ENCODE measurements at regions not wholly inside any gene's neighbourhood (a gene's known extent, or its start where the extent isn't known, plus 50 kb on each side); places are given as distances from the start of the nearest gene placed in this dataset.
A peak's percentile ranks its signal among the peaks of the same experiment; 100 is the strongest.
"Not testable (repeated sequence)": the region's sequence is repeated elsewhere in the genome, so short reads cannot be mapped to it uniquely, and the experiment has no call there.

DNA sequence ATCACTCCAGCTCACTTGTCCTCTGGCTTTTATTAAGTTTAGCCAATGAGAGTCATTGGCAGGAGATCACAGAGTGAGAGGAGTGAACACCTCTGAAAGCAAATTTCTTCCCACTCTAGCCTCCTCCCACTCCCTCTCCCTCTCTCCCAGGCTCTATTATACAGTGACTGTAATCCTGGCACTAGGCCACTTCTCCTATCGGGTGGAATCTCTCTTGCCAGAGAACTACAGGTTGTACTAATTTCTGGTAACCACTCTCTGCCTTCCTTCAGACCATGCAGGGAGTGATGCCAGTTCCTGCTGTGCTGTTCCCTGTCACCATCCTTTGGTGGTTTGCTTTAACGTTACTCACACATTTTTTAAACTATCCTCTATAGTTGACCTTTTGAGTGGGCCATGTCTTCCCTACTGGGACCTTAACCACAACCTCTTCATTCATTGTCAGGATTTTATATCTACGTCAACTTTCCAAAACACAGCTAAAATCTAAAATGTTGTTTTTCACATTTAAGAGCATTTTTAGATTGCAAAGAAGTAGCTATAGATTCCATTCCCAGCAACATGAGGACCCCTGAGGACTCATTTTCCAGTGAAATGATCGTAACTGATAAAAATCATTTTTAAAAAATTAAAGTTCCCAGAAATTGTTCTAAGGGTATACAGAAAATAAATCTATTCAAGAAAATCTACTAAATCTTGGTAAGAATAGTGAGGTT lies 217.1 kb downstream of the MREG start:
- no peak for DNase-seq (ENCODE audit: low read depth, low spot score)

DNA sequence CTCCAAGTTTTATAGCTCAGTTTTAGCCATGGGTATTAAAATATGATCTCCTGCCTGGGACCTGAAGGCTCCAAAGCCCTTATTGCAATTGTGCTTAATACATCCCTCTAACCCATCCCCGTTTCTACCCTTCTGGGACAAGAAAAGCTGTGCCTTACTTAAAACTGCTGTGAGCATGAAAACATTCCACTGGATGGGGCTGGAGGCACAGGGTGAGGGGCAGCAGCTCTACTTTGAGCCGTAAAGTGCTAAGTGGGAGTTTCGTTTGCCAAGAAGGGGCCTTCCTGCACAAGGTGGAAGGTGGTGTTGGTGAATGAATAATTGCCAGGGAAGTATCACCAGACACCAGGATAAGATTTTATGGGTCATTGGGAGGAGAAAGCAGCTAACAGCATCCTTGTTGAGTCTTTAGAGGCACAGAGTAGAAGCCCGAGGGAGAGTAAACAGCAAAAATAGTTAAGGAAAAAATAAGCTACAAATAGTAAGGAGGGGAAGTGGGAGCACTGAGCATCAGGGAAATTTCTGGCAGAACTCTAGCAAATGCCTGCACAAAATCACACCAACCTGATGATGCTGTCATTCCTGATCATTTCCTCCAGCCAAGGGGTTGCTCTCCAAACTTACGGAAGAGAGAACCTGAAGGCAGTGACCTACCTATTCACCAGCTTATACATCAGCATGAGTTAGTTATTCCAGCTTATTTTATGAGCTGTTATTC lies 218.4 kb downstream of the MREG start:
- no peak for DNase-seq (ENCODE audit: low read depth, low spot score)

DNA sequence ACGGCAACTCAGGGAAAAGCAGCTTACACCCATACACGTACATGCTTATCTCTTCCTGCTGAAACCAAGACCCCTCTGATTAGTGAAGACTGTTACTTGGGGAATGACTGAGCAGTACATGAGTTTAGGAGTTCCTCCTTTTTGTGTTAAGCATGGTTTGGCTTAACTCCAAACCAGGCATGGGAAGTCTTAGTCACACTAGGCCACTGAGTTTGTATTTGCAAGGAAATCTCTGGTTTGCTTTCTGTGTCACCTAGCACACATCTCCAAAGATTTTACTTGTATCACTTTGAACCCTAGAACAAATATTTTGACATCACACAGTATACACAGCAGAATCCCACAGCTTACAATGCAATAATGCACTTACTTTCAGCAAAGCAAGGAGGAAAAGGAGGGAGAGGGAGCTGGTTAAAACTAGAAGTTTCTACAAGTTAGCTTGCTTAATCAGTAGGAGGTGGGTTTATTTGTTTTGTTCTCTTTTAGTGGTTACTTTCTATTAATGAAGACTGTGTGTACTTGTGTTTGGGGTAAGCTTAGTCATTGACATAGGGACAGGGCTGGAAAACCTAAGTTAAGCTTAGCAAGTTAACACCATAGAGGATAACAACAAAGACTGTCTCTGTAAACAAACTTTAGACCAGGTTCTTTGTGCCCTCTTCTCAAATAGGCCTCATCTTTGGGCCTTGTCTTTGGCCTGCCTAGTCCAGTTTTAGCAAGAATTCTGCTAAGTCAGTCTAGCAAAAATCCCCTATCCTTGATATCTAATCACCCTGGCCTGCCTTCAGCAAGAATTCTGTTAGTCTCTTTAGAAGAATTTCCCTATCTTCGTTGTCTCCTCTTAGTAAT lies 219.4 kb downstream of the MREG start:
- DNase-seq (ENCODE audit: low read depth, low spot score), result peak; percentile 84

DNA sequence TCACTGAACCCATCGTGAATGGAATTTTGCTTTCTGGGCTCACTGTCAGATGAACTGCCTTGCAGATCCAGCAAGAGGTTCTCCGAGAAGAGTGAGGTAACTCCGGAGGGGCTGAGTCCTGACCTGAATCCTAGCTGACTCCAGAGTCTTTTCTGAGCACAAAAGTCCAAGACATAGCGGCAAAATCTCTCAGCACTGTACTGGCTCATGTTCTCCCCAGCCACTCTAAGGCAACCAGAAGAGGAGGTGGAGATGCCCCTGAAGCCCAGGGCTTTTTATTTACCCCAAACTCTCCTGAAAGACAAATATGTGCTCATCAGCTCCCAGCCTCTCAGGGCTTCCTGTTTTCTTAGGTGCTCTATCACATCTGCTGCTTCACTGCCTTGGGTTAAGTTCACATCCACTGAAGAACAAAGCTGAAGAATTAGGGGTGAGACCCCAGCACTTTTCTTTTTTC lies 221.8 kb downstream of the MREG start:
- no peak for DNase-seq (ENCODE audit: low read depth, low spot score)

DNA sequence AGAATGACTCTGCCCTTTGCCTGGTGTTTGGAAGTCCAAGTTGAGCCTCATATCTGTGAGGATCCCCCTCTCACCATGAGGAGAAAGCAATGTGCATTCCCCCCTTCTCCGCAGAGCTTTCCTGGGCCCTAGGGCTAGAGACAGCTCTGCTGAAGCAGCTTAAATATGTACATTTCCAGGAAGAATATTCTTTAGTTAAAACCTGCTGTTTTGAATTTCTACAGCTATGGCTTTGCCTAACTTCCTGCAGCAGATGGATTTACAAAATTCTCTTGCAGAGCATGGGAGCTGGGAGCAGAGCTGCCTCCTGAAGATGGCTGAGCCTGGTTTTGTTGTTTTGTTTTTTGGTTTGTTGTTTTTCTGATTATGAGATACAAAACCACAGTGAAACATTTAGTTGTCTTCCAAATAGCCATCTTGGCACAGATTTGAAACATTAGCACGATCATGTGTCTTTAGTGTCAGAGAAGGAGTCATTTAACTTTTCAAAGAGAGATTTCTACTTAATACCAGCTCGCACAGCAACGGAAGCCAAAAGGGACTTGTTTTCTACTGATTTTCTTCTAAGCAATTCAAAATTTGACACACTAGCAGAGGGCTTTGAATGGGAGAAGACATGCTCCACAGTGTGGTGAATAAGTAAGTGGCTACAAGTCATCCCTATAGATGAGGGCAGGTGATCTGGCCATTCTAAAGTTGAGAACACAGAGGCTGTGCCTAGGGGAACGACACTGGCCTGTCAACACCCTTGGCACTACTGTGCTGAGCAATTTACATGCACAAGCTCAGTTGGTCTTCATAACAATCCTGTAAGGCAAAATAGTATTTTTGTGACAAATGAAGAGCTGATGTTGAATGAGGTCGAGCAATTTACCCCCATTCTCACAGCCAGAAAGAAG lies 222.6 kb downstream of the MREG start:
- no peak for DNase-seq (ENCODE audit: low read depth, low spot score)

DNA sequence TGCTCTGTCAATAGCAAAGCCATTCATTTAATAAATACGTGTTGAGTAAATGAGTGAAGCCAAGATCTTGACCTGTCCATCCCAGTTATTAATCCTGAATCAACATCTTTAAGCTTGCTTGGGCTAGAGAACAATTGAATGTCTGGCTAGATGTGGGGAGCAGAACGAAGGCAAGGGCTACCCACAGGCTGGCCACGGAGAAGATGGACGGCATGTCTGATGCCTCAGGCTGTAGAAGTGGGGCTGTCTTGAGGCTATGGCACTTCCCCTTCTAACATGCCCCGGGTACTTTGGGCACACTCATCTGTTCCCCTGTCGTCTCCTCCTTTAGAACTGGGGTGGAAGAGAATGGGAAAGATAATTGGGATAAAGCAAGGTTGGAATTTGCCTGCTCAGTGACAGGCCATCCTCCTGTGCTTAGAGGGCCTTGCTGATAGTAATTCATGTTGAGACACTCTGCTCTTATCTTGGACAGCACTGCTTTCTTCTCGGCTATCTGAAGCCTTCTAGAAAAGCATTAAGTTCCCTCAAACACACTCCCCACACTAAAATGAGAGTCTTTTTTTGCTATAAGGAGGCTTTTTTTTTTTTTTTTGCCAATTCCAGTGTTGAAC lies 225.7 kb downstream of the MREG start:
- no peak for DNase-seq (ENCODE audit: low read depth, low spot score)

DNA sequence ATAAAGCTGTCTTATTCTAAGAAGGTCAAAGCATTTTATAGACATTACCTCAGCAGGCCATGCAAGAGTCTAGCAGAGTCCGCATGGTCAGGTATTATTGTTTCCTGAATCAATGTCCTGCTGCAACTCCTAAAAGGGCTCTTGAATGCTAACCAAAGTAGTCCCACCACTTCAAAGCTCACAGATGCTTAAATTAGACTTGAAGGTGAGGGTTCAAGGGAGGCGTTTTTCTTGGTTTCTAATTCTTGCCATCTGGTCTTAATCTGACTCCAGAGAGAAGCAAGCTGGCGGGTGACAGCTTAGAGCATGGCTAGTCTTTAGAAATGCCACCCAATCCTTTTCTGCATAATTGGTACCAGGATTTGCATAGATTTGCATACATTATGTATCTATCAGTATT lies 226.3 kb downstream of the MREG start:
- no peak for DNase-seq (ENCODE audit: low read depth, low spot score)

DNA sequence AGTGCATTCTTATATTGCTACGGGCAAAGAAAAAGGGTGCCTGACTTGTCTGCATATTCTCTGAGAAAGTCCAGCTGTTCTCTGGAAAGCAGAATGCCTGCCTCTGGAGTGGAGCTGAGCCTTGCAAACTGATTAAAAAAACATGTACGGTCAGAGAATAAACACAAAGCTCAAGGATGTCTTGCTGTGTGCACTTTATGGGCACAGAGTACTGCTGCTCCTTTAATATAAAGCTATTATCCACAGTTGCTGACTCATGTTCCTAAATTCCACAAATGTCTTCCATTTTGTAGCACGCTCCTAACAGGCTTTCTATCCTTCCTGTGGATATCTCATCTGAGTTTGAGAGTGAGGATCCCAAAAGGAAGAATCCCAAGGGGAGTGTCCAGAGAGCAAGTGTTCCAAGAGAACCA lies 229.0 kb downstream of the MREG start:
- DNase-seq (ENCODE audit: low read depth, low spot score), result no peak

DNA sequence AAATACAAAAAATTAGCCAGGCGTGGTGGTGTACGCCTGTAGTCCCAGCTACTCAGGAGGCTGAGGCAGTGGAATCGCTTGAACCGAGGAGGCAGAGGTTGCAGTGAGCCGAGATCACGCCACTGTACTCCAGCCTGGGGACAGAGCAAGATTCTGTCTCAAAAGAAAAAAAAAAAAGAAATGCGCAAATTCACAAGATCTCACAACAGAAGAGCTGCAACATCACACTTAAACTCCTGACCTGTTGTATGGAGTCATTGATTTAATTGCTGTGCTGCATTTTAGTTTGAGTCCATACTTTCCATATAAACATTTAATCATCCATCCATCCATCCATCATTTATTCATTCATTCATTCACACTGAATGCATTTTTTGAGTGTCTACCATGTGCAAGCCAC lies 229.7 kb downstream of the MREG start:
- DNase-seq (ENCODE audit: low read depth, low spot score), result not testable (repeated sequence)

DNA sequence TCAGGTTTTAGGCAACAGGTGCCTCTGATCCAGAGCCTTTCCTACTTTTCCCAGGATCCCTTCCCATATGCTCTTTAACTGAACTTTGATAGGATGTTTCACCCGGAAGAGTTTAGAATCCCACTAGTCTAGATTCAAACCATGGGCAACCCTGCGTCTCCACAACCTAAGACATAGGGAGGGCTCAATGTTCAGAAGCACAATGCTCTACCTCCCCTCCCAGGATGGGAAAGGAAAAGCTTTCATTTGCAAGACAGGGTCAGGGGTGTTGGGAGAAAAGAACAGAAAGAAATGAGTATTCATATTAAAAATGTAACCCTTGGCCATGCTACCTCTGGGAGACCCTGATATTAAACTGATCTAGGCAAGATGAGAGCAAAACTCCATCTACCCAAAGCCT lies 230.4 kb downstream of the MREG start:
- no peak for DNase-seq (ENCODE audit: low read depth, low spot score)

DNA sequence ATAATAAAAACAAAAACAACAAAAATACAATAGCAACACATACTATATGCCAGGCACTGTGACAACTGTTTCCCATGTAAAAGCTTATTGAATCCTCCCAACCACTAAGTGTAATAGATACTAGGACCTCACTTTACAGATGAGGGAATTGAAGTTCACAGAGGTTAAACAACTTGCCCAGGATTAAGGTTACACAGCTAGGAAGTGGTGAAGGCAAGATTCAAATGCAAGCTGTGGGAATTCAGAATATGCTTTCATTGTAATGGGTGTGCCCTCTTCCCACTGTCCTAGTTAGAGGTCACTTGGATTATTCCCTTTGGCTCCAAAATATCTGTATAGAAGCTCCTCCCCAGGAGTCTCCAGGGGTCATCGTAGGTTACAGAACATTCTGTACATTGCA lies 231.1 kb downstream of the MREG start:
- no peak for DNase-seq (ENCODE audit: low read depth, low spot score)

DNA sequence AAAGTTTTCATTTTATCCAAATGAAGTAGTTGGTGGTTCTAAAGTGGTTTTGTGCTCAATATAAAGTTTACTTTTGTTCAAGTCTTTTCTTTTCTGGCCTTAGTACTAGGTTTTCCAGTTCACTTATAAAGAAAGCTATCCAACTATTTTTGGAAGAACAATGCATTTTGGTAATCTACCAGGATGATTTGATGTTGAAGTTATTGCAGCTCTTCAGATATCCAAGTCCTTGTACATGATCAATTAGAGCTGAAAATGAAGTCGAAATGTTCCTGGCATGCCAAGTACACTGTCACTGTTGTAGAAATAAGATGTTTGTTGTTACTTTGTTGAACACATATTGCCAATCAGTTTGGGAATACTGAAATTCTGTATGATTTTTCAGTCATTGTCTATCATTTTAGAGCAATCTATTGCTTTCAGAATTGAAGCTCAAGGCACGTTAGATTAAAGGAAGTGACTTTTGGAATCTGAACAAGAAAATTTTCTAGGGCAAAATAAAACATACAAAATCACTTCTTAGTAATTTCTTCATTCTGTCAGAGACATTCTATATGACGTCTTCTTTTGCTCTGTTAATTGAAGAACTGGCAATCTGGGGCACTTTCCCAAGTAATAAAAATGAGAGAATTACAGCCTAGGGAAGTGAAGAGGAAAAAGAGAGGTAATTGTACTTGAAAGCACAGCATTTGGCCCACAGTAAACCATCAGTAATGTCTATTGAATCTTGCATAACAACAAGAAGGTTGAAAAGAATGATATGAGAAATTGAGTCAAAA lies 232.3 kb downstream of the MREG start:
- no peak for DNase-seq (ENCODE audit: low read depth, low spot score)

DNA sequence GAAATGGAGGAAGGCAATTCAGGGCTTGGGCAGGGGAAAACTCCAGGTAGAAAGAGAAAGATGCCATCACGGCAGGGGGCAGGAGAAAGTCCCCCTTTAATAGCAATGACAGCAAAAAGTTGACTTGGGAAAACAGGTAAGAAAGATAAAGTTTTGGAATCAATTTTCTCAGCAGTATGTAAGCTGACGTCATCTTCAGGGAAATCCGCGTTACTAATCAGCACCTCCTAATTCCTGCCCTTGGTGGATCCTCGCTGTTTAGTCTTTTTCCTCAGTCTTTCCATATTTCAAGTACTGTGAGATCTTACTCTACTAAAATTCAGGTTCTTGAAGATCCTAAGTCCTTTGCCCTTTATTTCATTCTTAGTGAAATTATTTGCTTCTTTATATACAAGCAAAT lies 233.0 kb downstream of the MREG start:
- no peak for DNase-seq (ENCODE audit: low read depth, low spot score)

DNA sequence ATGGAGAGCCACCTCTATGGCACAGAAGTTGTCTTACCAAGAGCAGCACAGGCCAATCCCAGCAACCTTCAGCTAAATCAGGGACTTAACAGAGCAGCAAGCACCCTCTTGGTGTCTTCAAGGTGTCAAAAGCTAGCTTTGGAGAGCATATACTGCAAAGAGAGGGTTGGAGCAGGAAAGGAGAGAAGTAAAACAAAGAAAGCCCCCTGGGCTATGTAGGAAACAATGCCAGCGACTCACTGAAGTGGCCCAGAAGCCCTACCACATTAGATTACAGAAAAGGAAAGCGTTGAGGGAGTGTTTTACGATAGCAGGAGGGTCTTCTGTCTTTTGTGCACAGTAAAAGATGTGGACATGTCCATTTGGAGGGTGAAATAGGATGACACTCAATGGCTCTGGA lies 233.4 kb downstream of the MREG start:
- no peak for DNase-seq (ENCODE audit: low read depth, low spot score)

DNA sequence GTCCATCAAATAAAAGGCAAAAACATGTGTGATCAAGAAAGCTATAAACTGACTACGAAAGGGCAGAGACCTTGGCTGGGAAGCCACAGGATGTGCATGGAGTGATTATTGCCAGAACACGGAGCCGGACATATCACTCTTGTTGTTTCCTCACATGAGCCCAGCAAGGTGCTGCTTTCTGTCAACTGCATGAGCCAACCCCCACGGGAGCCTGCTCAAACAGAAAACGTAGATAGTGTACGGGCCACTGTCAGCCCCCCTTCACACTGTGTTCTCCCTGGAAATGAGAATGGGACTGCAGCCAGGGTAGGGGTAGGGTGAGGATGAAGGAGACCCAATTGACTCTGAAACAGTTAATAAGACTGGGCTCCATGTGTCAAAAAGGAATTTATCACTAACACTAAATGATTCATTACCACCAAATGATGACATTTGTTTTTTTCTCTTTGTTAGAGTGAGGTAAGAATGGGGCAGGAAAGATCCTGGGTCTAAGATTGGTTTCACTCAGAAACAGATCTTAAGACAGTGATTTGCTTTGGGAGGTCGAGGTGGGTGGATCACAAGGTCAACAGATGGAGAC lies 235.8 kb downstream of the MREG start:
- no peak for DNase-seq (ENCODE audit: low read depth, low spot score)

DNA sequence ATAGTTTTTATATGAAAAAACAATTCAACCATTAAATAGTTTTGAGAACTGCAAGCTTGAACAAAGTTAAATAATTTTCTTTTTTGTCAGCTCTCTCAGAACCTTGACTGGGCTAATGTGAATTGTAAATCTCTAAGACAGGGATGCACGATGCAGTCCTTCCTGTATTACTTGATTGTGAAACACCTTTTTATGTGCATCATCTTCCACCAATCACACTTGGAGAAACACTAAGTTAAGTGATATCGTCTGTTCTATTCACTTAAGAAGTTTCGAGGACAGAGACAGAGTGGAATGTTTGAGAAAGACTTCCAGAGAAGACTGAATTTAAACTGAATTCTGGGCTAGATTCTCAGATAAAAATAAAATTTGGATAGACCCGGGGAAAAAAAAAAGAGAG lies 238.2 kb downstream of the MREG start:
- no peak for DNase-seq (ENCODE audit: low read depth, low spot score)

DNA sequence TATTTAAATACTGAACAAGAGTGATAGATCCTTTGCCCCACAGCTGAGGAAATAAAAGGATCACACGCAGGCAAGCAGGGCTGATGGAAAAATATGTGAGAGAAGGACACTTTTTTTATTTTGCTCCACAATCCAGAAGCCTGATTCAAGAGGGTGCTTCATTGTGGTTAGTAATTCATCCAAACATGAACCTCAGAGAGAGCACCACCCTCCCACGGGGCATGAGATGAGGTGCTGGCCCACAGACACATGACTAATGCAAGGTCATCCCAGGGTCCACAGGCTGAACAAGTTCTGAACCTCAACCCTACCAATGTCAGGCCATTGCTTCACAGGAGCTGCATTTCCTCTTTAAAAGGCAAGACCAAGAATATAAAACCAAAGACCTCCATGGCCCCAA lies 239.6 kb downstream of the MREG start:
- DNase-seq (ENCODE audit: low read depth, low spot score), result no peak

DNA sequence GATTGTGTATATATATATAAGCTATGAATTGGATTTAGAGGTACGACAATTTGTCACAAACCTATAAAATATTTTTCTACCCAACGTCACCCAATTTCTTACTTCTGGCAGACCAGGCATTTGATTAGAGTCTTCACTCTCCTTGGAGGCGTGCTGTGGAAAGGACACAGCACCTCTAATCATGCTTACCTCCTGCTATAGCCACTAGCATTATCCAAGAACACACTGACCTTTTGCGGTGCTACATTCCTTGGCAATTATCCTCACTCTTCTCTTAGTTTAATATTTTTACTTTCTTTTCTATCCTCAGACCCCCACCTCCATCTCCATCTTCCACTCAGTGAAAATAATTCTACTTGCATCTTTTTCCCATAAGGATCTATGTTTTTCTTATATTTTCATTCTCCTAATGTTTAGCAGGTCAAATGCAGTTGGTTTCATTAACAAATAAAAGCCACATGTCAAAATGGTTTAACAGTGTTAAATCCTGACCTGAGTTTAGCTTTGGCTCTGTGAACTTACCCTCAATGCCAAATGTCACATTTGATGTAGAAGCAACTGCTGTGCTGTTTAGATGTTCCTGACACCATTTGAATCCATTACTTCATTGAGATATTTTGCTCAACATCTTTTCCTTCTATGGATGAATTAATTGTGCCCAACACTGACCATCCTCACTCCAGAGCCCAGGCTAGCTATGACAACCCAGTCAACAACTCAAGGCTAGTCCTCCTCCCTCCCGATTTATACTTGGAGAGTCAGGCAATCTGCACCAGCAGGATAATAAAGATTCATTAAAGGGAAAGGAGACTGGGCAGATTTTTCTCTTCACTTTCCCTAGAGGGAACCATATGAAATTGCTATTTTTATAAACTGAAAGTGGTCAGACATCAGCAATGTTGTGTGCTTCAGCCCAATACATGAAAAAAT lies 240.5 kb downstream of the MREG start:
- DNase-seq (ENCODE audit: low read depth, low spot score), result no peak

DNA sequence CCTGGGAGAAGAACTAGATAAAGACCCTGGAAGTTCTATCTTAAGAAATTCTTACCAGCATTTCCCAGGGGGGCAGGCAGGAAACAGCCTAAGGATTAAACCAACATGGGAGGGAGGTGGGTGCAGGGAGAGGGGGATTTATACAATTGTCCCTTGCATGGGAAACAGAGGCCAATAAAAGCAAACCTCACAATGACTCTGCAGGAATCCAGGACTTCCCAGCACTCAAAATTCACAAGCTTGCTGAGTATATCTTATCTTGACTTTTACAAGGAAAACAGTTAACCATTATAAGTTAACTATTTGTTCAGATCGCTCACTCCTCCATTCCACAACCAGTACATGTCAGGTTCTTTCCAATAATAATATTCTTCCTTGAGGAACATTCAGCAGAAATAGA lies 241.3 kb downstream of the MREG start:
- peak; percentile 44 for DNase-seq (ENCODE audit: low read depth, low spot score)
